ENCODE measurements at regions not wholly inside any gene's neighbourhood (a gene's known extent, or its start where the extent isn't known, plus 50 kb on each side); places are given as distances from the start of the nearest gene placed in this dataset.
"Not testable (repeated sequence)": the region's sequence is repeated elsewhere in the genome, so short reads cannot be mapped to it uniquely, and the experiment has no call there.

DNA sequence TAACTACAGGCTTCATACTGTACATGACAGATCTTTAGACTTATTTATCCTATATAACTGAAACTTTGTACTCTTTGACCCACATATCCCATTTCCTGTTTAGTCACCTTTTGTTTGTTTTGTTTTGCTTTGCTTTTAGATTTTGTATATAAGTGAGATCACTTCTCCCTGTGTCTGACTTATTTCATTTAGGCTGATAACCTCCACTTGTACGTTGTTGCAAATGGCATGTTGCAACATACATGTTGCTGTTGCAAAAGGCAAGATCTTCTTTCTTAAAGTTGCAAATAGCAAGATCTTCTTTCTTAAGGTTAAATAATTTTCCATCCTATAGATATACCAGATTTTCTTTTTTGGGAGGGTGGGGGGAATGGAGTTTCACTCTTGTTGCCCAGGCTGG is 341.5 kb downstream of the OTUD1 start:
- no peak overlapping the region for H3K4ac ChIP-seq (ENCODE audit: low read depth in 1 of 2, low read length in 2 of 2)
- H3K23ac ChIP-seq (ENCODE audit: low read length in 2 of 2): no peak overlapping the region
- no peak overlapping the region for H4K8ac ChIP-seq (ENCODE audit: low read length)
- H3K4me1 ChIP-seq (ENCODE audit: control insufficient read depth, insufficient read depth, low read depth, low read length): no peaks in the 10 kb centered on the region
- no peak overlapping the region for H2BK12ac ChIP-seq (ENCODE audit: low read length in 2 of 2)
- DNase-seq: no peak
- H3K4me2 ChIP-seq (ENCODE audit: low read length, poor library complexity, severe bottlenecking): no peak overlapping the region
- H2AFZ ChIP-seq (ENCODE audit: low read depth, low read length): no peak overlapping the region
- no peak overlapping the region for H3K4me3 ChIP-seq (ENCODE audit: insufficient read depth in 1 of 2, low read depth in 1 of 2, low read length in 2 of 2)
- no CpG with 5 or more reads among the region's 1 CpG for WGBS
- H3K36me3 ChIP-seq (ENCODE audit: control insufficient read depth in 1 of 2, insufficient read depth in 2 of 2, low read depth in 1 of 2, low read length in 2 of 2): no peaks in the 10 kb centered on the region
- no peaks in the 10 kb centered on the region for H3K79me1 ChIP-seq (replicated peaks; ENCODE audit: low read length, poor library complexity, severe bottlenecking)
- no peak overlapping the region for H3K18ac ChIP-seq (ENCODE audit: low read depth in 1 of 2, low read length in 2 of 2)
- no peak overlapping the region for H3K14ac ChIP-seq (ENCODE audit: low read length in 2 of 2)
- H3K27me3 ChIP-seq (ENCODE audit: control insufficient read depth in 1 of 2, insufficient read depth in 1 of 2, low read length in 2 of 2): no peaks in the 10 kb centered on the region
- no peaks in the 10 kb centered on the region for H3K9me3 ChIP-seq (ENCODE audit: control insufficient read depth, low read length)
- H2BK15ac ChIP-seq (ENCODE audit: low read depth, poor library complexity, severe bottlenecking): no peak overlapping the region
- H2BK120ac ChIP-seq (ENCODE audit: low read depth, low read length): no peak overlapping the region
- H3K27ac ChIP-seq (ENCODE audit: low read length, poor library complexity, severe bottlenecking): no peak overlapping the region
- no peak overlapping the region for H2BK5ac ChIP-seq (ENCODE audit: low read depth, low read length, poor library complexity, severe bottlenecking)
- no peak overlapping the region for H3K9ac ChIP-seq (ENCODE audit: low read length)
- no peak overlapping the region for H4K91ac ChIP-seq (ENCODE audit: low read length)
- no peak overlapping the region for H2AK5ac ChIP-seq (ENCODE audit: low read length, severe bottlenecking)

DNA sequence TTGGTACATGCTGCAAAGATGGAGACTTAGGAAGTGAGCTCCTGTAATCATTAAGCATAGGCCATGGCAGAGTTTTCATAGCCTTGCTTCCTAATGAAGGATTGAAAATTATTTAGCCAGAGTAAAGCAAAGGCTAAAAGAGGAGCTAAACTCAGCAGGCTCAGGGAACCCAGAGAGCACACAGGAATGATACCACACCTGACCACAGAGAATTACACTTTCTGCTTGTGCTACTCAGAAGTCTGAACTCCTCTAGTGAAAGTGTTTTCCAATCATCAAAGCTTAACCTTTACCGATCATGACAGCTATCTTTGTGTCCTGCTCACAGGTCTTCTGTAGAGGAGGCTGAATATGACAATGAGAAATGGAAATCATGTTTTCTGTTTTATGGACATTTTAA is 347.7 kb downstream of the OTUD1 start:
- Histone ChIP-seq H3K79me1 (replicated peaks; ENCODE audit: low read length, poor library complexity, severe bottlenecking) (no peaks in the 10 kb centered on the region), H3K14ac (ENCODE audit: low read length in 2 of 2) (no peak overlapping the region), H4K91ac (ENCODE audit: low read length) (no peak overlapping the region), H2AK5ac (ENCODE audit: low read length, severe bottlenecking) (no peak overlapping the region), H2BK12ac (ENCODE audit: low read length in 2 of 2) (no peak overlapping the region), H4K8ac (ENCODE audit: low read length) (no peak overlapping the region), H2AFZ (ENCODE audit: low read depth, low read length) (no peak overlapping the region), H2BK15ac (ENCODE audit: low read depth, poor library complexity, severe bottlenecking) (no peak overlapping the region), H3K36me3 (ENCODE audit: control insufficient read depth in 1 of 2, insufficient read depth in 2 of 2, low read depth in 1 of 2, low read length in 2 of 2) (no peaks in the 10 kb centered on the region), H3K23ac (ENCODE audit: low read length in 2 of 2) (no peak overlapping the region), H3K4ac (ENCODE audit: low read depth in 1 of 2, low read length in 2 of 2) (no peak overlapping the region), H3K27ac (ENCODE audit: low read length, poor library complexity, severe bottlenecking) (no peak overlapping the region), H3K4me2 (ENCODE audit: low read length, poor library complexity, severe bottlenecking) (no peak overlapping the region), H3K9me3 (ENCODE audit: control insufficient read depth, low read length) (no peaks in the 10 kb centered on the region), H3K4me3 (ENCODE audit: insufficient read depth in 1 of 2, low read depth in 1 of 2, low read length in 2 of 2) (no peak overlapping the region), H3K27me3 (ENCODE audit: control insufficient read depth in 1 of 2, insufficient read depth in 1 of 2, low read length in 2 of 2) (no peaks in the 10 kb centered on the region), H3K4me1 (ENCODE audit: control insufficient read depth, insufficient read depth, low read depth, low read length) (no peaks in the 10 kb centered on the region), H3K18ac (ENCODE audit: low read depth in 1 of 2, low read length in 2 of 2) (no peak overlapping the region), H2BK120ac (ENCODE audit: low read depth, low read length) (no peak overlapping the region), H2BK5ac (ENCODE audit: low read depth, low read length, poor library complexity, severe bottlenecking) (no peak overlapping the region), H3K9ac (ENCODE audit: low read length) (no peak overlapping the region)
- DNase-seq: no peak
- no CpG with 5 or more reads among the region's 1 CpG for WGBS

DNA sequence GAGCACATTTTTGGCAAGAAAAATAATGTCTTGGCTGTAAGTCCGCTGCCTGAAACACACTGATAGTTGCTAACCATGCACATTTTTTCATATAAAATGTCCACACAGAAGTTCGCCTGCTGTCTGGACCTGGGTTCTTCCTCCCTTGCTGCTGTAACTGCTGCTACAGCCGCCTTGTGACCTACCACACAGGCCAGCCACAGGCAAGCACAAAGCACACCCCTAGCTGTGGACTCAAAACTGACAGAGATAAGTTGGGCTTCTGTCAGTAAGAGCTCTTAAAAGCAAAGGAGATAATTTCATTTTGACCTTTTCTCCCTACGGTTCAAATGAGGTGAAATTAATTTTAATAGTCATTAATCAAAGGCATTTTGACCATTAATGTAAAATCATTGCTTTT is 354.7 kb downstream of the OTUD1 start:
- H3K4me1 ChIP-seq (ENCODE audit: control insufficient read depth, insufficient read depth, low read depth, low read length): no peaks in the 10 kb centered on the region
- H2BK5ac ChIP-seq (ENCODE audit: low read depth, low read length, poor library complexity, severe bottlenecking): no peak overlapping the region
- no peak overlapping the region for H3K23ac ChIP-seq (ENCODE audit: low read length in 2 of 2)
- no peak for DNase-seq
- H3K9ac ChIP-seq (ENCODE audit: low read length): no peak overlapping the region
- H3K4me2 ChIP-seq (ENCODE audit: low read length, poor library complexity, severe bottlenecking): no peak overlapping the region
- no peaks in the 10 kb centered on the region for H3K9me3 ChIP-seq (ENCODE audit: control insufficient read depth, low read length)
- H3K4ac ChIP-seq (ENCODE audit: low read depth in 1 of 2, low read length in 2 of 2): no peak overlapping the region
- no peak overlapping the region for H2BK120ac ChIP-seq (ENCODE audit: low read depth, low read length)
- no peak overlapping the region for H2AFZ ChIP-seq (ENCODE audit: low read depth, low read length)
- no peaks in the 10 kb centered on the region for H3K36me3 ChIP-seq (ENCODE audit: control insufficient read depth in 1 of 2, insufficient read depth in 2 of 2, low read depth in 1 of 2, low read length in 2 of 2)
- no peaks in the 10 kb centered on the region for H3K27me3 ChIP-seq (ENCODE audit: control insufficient read depth in 1 of 2, insufficient read depth in 1 of 2, low read length in 2 of 2)
- no peak overlapping the region for H2BK15ac ChIP-seq (ENCODE audit: low read depth, poor library complexity, severe bottlenecking)
- H3K79me1 ChIP-seq (replicated peaks; ENCODE audit: low read length, poor library complexity, severe bottlenecking): no peaks in the 10 kb centered on the region
- H2AK5ac ChIP-seq (ENCODE audit: low read length, severe bottlenecking): no peak overlapping the region
- no peak overlapping the region for H4K91ac ChIP-seq (ENCODE audit: low read length)
- no peak overlapping the region for H4K8ac ChIP-seq (ENCODE audit: low read length)
- no peak overlapping the region for H3K14ac ChIP-seq (ENCODE audit: low read length in 2 of 2)
- WGBS: 87% methylated on average over 3 of the region's 4 CpGs
- no peak overlapping the region for H3K27ac ChIP-seq (ENCODE audit: low read length, poor library complexity, severe bottlenecking)
- H2BK12ac ChIP-seq (ENCODE audit: low read length in 2 of 2): no peak overlapping the region
- H3K4me3 ChIP-seq (ENCODE audit: insufficient read depth in 1 of 2, low read depth in 1 of 2, low read length in 2 of 2): no peak overlapping the region
- no peak overlapping the region for H3K18ac ChIP-seq (ENCODE audit: low read depth in 1 of 2, low read length in 2 of 2)

- H2BK120ac ChIP-seq (ENCODE audit: low read depth, low read length); H2AFZ ChIP-seq (ENCODE audit: low read depth, low read length); H3K4me2 ChIP-seq (ENCODE audit: low read length, poor library complexity, severe bottlenecking); H3K27ac ChIP-seq (ENCODE audit: low read length, poor library complexity, severe bottlenecking); H4K8ac ChIP-seq (ENCODE audit: low read length); H2BK12ac ChIP-seq (ENCODE audit: low read length in 2 of 2); H3K27me3 ChIP-seq (ENCODE audit: control insufficient read depth in 1 of 2, insufficient read depth in 1 of 2, low read length in 2 of 2); H3K9ac ChIP-seq (ENCODE audit: low read length); H3K4me3 ChIP-seq (ENCODE audit: insufficient read depth in 1 of 2, low read depth in 1 of 2, low read length in 2 of 2); H3K9me3 ChIP-seq (ENCODE audit: control insufficient read depth, low read length); H3K14ac ChIP-seq (ENCODE audit: low read length in 2 of 2); H2AK5ac ChIP-seq (ENCODE audit: low read length, severe bottlenecking); H3K4ac ChIP-seq (ENCODE audit: low read depth in 1 of 2, low read length in 2 of 2); DNase-seq; H2BK5ac ChIP-seq (ENCODE audit: low read depth, low read length, poor library complexity, severe bottlenecking); H2BK15ac ChIP-seq (ENCODE audit: low read depth, poor library complexity, severe bottlenecking); H4K91ac ChIP-seq (ENCODE audit: low read length); H3K18ac ChIP-seq (ENCODE audit: low read depth in 1 of 2, low read length in 2 of 2); H3K36me3 ChIP-seq (ENCODE audit: control insufficient read depth in 1 of 2, insufficient read depth in 2 of 2, low read depth in 1 of 2, low read length in 2 of 2); H3K79me1 ChIP-seq (replicated peaks; ENCODE audit: low read length, poor library complexity, severe bottlenecking); H3K4me1 ChIP-seq (ENCODE audit: control insufficient read depth, insufficient read depth, low read depth, low read length); H3K23ac ChIP-seq (ENCODE audit: low read length in 2 of 2): not testable (repeated sequence)
- 69% methylated on average over 4 of the region's 4 CpGs for WGBS
These were observed 358.6 kb downstream of the OTUD1 start for GRCh38 chr10:23797452-23797851.
